ACHN (cell line): ENCODE measurements at regions not wholly inside any gene's neighbourhood (a gene's known extent, or its start where the extent isn't known, plus 50 kb on each side); places are given as distances from the start of the nearest gene placed in this dataset.

Source experiments
- DNase-seq: peaks from one replicate; pipeline ENCODE4 v3.0.0-alpha.2; 2015
- in situ Hi-C: cut with HindIII; loops from 2 replicates; pipeline ENCODE4 v1.10.0; 2017; ENCODE audit warnings: low sequenced_read_pairs, low pct_ligation_motif_present, low pct_unique_long_range_greater_than_20kb

DNA sequence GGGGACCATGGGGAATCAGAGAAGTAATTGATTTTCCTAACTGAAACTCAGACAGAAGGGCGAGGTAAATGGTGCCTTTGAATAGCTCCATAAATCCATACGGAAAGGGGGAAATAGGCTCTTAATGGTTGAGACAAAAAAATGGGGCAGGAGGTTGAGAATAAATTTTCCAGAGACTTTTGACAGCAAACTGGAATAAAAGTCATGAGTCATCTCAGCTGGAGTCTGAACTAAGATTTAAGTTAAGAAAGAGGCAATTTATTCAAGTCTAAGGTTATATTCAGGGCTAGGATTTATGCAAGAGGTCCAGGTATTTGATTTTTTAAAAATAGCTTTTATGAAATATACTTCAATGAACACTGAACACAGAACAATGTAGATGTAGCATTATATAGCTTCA is 238.7 kb upstream of the RORA start:
- in situ Hi-C loops, result no loop called here
- no peak for DNase-seq

DNA sequence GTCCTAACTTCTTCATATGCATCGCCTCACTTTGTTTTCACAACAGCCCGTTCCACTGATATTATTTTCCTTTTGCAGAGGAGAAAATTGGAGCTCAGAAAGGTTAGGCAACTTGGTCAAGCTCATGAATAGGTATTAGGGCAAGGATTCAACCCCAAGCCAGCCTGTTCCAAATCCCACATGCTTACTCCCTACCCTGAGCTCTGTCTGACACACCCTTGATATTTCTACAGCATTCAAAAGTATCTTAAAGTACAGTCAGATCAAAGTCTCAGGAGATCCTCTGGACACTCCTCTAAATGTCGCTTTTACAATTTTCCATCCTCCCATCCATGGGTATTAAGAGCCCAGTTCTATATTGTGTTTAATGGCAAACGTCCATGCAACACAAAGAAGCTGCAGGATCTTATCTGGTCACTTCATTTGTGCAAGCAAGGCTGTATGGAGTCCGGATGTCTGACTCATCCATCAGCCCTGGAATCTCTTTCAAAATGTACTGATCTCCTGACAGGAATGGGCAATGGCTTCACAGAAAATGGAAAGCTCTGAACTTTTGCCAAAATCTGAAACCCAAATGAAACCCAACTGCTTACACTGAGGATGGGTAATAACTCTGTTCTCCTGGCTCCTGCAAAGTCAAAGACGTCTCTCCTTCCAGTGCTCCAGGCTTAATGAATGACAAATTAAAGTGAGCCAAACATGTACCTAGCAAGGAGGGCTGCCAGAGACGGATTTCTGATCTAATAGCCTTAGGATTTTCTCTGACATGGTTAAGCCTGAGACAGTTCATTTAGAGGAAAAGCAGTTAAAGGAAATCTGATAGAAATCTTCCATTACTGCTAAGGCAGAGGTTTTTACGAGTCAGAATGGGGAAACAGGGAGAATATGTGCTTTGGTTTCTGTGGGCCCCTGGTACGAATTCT is 230.9 kb upstream of the RORA start:
- in situ Hi-C loops, result no loop called here
- DNase-seq, result no peak

DNA sequence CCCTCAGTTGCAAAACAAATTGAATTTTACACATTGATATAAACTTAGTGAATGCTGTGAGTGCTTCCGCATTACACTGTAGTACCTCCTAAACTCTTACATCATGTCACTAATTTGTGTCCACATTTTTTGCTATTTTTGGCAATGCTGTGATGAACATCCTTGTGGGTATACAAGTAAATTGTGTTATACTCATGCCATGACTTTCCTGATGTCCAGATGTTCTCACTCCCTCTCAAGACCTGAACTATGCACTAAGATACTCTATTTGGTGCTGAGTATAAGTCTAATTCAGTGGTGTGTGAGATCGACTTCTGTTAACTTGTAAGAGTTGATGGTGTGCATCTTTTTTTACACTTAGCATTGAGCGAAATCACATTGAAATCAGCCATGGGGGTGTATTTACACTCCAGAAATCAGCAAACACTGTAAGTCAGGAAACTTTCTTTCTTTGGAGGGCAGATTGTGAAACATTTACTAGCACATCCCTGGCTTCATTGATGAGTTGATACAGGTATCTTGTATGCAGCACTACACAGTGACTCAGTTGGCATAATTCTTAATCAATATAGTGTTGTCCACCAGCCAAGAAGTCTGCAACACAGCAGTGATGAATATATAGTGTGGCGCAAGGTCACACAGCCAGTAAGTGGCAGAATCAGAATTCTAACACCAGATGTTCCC is 228.1 kb upstream of the RORA start:
- in situ Hi-C loops, result no loop called here

DNA sequence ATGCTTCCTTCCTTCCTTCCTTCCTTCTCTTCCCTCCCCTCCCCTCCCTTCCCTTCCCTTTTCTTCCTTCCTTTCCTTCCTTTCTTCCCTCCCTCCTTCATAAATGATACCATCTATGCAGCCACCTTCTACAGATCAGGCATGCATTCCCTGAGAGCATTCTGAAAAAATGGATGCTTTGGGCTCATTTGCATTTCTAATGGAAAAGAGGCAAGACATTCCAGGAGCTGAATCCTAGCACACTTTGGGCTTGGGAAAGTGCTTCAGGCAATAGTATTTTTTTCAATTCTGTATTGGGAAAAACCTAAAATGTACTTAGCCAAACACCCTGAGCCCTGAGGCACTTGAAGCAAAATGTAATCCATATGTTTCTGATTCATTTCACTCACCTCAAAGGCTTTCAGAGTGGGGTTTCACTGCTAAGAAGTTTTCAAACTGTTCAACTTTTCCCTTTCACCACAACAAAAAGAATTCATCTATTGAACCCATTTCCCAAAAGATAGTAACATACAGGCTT is 220.1 kb upstream of the RORA start:
- no peak for DNase-seq
- in situ Hi-C loops, result no loop called here

More for the DNA sequence above, 228.1 kb upstream of the RORA start:
- no peak for DNase-seq

DNA sequence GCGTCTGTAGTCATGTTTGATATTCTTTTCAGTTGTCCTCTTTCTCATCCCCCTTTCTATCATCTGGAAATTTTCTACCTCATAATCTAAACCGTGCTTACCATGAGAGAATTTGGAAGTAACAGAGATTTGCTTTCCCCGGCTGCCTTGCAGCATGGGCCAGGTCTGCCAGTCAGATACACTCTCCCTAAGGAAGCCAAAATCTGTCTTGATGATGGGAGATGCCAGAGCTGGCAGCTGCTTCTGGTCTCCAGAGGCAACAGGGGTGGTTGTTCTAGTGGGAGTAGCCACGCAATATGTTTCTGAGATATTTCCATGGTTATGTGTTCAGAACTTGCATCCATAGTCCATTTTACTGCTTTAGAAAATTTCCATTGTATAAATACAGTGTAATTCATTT is 218.9 kb upstream of the RORA start:
- in situ Hi-C loops, result no loop called here

DNA sequence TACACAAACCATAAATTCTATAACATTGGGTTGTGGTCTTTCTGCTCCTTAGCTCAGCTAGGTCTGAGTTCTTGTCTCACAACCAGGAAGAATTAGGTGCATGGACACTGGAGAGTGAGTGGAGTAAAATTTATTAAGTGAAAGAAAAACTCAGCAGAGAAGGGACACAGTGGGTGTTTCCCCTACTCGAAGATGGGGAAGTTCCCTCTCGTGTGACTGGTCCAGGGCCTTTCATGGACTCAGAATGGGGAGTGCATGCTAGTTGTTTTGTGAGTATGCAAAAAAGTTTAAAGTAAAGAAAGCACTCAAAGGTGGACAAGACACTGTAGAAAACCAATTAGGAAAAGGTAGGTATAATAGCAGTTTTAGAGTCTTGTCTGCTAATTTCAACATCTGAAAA is 215.5 kb upstream of the RORA start:
- DNase-seq, result no peak
- in situ Hi-C loops, result no loop called here

More for the DNA sequence above, 218.9 kb upstream of the RORA start:
- DNase-seq, result no peak

DNA sequence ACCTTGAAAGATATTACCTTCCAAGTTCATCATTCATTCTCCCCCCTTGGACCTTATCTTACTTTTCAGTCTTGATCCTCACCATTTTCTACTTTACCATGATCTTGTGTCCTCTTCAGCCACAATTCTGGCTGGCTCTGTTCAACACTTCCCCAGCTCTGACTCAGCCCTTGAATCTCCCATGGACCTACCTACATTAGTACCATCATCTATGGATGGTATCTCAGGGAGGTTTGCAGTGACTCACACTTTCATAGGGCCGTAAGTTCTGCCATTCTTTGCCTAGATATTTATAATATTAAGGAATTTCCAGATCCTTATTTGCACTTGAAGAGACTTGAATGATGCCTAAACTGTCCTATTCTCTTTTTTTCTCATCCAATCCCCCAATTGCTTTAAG is 213.7 kb upstream of the RORA start:
- in situ Hi-C loops, result no loop called here
- no peak for DNase-seq

DNA sequence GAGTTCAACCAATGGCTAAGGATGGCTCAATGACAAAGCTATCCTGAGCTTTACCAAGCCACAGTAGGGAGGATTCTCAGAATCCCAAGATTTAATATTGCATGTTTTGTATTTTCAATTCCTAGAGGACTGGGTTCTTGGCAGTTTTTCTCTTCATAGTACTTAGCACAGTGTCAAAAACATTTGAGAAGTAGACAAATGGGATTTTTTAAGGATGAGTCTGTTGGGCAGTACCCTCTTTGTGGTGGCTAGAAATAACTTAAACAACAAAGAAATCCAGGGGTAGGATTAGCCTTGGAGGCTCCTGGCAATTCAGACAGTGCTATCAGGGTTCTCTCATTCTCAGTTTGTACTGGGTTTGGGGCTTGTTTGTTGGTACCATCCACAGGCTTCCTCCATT is 212.8 kb upstream of the RORA start:
- no peak for DNase-seq
- in situ Hi-C loops, result no loop called here

DNA sequence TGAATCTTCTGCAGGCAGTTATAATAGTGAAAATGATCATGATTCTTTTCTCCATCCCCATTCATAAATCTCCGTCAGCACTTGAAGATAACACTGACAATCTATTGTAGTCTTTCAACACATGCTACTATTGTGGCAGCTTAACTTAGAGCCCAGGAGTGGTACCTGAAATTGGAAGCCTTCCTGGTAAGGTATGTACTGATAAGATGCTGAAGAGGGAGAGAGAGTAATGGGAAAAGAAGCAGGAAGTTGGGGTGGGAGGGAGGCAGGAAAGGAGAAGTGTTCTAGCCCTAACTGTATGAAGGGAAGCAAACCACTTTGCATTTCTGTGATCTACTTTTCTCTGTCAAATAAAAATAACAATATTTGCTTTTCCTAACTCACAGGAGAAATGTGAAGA is 197.4 kb upstream of the RORA start:
- in situ Hi-C loops, result no loop called here
- DNase-seq, result no peak

DNA sequence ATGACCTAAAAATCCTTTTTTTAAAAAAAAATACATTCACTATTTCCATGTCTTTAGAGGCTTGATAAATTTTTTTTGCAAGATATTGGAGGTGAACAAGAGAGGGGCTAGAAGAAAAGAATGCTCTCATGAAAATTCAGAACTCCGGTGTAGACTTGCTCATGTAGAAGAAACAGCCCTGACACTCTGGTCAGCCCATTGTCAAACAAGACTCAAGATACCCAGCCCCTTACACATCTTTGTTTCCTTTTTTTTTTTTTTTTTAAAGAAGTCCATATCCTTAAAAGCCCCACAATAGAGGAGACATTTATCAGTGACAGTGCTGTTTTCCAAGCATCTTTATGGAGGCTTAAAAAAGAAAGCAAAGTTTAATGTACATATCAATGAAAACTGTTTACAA is 196.8 kb upstream of the RORA start:
- DNase-seq, result no peak

DNA sequence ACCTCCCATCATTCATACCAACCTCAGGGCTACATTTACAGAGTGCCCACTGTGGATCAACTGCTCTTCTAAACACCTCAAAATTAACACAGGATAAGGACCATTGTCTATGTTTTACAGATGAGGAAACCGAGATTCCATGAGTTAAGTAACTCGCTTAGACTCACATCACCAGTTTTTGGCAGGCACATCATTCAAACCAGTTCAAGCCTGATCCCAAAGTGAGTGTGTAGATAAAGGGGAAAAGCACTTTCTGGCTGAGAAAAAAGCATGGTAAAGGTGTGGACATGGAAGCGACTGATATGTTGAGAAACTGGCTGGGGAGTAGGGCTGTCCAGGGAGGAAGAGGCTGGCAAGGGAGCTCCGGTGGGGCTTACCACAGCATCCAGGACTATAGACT is 193.7 kb upstream of the RORA start:
- in situ Hi-C loops, result no loop called here
- DNase-seq, result no peak

More for the DNA sequence above, 196.8 kb upstream of the RORA start:
- in situ Hi-C loops, result no loop called here

DNA sequence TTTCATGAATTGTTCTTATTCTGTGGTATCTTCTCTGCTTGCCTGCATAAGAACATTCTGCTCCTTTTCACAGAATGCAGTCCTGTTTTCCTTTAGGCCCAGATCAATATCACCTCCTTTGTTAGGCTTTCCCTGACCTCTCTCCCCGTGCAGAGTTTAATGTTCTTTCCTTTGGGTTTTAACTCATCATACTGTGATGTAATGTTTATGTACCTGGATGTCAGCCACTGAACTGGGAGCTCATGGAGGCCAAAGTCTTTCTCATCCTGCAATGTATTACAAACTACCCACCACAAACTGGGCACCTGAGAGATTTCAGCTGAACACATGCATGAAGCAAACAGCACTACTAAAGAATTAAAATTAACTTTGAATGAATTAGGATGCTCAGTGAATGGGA is 192.8 kb upstream of the RORA start:
- no peak for DNase-seq
- in situ Hi-C loops, result no loop called here

DNA sequence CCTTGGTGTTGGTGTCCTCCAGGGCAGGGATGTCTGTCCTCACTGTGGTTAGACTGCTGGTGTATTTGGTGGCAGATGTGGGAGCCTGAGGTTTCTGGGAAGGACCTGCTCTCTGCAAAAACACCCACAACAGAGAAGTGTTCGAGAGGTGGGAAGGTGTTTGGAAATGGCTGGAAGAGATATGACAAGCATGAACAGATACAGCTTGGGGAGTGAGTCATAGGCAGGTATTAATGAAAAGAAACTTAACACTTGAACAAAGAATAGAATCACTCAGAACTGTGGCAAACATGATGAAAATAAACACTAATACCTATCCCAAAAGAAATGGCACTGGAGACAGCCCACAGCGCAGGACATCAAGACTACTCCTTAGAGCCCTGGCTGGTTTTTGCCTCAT is 192.4 kb upstream of the RORA start:
- in situ Hi-C loops, result no loop called here
- DNase-seq, result no peak

DNA sequence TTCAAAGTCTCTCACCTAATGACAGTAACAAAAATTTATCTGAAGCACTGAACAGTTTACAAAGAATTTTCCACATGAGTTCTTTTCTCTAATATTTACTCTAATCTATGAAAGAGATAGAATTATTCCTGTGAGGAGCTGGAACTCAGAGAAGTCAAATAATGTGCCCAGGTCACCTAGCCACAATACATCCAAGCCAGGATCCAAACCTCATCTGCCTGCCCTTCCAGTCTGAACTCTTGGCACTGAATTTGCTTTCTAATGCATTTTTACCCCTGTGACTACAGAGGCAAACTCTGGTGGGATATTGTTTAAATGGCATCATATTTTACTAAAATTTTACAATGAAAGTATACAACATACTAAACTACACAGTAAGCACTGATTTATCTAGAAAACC is 191.4 kb upstream of the RORA start:
- DNase-seq, result no peak
- in situ Hi-C loops, result no loop called here

DNA sequence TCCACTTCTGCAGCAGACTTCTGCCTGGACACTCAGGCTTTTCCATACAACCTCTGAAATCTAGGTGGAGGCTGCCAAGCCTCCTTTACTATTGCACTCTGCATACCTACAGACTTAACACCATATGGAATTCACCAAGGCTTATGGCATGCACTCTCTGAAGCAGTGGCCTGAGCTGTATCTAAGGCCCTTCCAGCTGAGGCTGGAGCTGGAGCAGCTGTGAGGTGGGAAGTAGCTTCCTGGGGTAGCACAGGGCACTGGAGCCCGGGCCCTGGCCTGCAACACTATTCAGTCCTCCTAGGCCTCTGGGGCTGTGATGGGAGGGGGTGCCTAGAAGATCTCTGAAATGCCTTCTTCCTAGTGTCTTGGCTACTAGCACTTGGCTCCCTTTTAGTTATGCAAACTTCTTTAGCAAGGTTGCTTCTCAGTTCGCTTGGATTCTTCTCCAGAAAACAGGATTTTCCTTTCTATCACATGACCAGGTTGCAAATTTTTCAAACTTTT is 186.6 kb upstream of the RORA start:
- in situ Hi-C loops, result no loop called here
- no peak for DNase-seq

DNA sequence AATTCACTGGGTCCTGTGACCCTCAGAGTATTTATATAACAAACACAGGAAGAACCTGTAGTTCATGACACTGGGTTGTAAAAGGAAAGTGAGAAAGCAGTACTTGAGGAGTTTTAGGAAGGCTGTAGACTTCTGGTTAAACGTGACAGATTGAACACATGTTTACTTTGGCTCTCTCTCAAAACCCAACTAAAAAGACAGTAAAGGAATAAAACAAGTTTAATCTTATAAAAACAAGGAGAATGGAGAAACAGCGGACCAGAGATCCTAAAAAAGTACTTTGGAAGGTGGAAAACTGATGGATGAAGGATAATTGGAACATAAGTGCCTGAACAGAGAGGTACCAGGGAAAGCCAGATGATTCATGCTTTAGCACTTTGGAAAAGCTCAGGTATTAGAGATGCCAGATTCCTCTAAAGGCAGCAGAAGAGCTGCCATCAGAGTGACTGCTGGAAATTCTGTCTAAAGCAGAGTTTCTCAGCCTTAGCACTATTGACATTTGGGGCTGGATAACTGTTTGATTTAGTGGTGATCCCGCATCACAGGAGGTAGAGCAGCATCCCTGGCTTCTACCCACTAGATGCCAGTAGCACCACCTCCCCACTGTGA is 182.9 kb upstream of the RORA start:
- in situ Hi-C loops, result no loop called here
- no peak for DNase-seq

DNA sequence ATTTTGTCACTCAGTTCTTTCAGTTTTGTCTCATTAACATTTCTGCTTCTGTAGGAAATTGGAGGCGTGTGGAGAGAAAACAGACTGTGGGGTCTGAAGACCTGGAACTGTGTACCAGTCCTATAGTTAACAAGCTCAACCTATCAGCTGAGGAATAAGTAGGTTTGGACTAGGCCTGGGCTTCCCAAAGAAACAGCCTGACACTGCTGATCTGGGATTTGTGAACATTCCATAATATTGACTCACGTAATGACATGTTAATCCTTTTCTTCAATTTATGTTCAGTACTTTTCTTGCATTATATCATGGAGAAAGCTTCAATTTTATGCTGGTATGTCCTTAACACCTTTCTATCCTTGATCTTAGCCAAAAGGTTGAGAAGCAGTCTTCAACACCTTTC is 181.6 kb upstream of the RORA start:
- no peak for DNase-seq
- in situ Hi-C loops, result no loop called here

DNA sequence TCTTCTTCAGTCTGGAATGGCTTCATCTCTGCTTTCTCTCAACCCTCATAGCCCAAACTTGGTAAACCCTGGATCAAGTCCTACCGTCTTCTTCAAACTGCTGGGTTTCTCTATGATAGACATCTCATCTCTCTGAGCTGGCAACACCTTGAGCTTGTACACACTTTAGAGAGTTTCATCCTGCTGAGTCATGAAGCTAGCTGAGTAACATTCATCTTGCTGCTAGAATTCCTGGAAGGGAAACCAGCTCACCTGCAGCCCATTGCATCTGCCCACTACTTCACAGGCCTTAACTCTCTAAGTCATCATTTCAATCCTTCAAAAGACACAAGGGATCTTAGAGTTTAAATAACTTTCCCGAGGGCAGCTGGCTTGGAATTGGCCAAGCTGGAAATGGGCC is 175.5 kb upstream of the RORA start:
- in situ Hi-C loops, result no loop called here
- no peak for DNase-seq

DNA sequence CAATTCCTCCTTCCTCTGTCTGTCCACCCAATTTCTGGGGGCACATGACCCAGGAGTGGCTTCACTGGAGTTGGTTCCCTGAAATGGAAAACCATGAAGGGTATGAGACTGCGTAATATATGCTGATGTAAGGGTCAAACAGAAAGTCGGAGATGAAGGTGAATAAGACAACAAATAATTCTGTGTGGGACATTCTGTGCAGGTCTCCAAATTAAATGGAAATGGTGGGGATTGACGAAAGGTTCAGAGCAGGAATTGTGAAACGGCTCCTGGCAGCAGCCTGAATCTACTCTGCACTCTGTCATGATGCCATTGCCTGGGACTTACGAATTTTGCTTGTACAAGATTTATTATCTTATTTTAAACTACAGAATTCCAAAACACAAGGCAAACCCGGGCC is 174.8 kb upstream of the RORA start:
- in situ Hi-C loops, result no loop called here
- no peak for DNase-seq
